ENCODE measurements at regions not wholly inside any gene's neighbourhood (a gene's known extent, or its start where the extent isn't known, plus 50 kb on each side); places are given as distances from the start of the nearest gene placed in this dataset.
"Not testable (repeated sequence)": the region's sequence is repeated elsewhere in the genome, so short reads cannot be mapped to it uniquely, and the experiment has no call there.

DNA sequence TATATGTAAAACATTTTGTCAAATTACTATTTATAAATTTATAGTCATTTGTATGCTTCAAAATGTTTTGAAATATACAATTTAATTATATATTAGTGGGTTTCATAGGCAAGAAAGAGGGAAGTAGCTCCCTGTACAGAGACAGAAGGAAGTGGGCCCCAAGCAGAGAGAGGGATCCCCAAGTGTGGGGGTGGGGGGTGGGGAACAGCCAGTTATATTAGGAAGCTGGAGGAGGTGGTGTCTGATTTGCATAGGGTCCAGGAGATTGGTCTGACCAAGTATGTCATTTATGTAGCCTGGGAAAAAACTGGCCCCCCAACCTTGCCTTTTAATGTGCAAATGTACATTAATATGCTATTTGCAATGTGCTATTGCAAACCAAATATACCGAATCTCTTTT lies 76.5 kb upstream of the ZSWIM2 start:
- ATAC-seq: no peak

DNA sequence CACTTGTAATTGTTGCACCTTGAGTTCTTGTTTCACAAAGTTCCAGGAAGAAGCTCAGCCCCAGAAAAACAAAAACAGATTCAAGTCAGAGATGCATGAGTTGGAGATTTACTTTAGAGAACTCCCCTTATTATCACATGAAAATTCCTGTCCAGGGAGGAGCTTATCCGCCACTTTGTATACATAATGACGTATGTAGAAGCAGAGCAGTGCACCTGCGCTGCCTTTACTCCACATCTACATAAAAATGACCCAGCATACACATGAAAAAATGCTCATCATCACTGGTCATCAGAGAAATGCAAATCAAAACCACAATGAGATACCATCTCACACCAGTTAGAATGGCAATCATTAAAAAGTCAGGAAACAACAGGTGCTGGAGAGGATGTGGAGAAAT lies 73.3 kb upstream of the ZSWIM2 start:
- not testable (repeated sequence) for ATAC-seq

DNA sequence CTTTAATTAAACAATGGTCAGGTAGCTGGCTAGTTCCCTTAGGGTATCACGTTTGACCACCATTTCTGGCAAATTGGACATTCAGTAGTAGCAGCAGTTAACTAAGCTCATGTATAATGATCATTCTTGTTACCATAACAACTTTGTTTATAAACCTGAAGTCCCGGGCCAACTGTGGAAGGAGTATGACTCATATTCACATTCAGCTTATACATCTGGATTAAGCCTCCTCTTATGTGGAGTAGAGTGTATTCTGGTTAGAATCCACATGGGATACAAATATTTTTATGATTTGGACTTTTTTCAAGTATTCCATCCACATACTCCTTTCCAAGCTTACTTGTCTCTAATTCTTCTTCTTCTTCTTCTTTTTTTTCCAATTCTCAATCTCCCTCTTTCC lies 70.3 kb upstream of the ZSWIM2 start:
- ATAC-seq: peak; percentile 77

DNA sequence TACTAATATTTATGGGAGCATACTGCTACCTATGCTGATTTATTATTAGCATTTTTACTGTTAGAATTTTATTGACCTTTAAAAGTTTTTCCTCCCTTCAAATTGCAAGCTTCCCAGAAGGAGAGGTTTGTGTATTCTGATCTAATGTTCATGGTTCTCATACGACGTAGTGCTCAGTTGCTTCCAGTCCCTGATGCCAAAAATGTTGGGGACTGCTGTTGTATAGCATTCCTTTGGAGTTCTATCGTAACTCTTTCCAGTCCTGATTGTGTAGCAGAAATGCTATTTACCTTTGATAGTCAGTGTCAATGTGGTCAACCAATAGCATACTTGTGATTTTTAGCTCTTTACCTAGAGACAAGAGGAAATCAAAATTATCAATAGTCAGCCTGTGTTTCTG lies 69.5 kb upstream of the ZSWIM2 start:
- ATAC-seq: no peak

DNA sequence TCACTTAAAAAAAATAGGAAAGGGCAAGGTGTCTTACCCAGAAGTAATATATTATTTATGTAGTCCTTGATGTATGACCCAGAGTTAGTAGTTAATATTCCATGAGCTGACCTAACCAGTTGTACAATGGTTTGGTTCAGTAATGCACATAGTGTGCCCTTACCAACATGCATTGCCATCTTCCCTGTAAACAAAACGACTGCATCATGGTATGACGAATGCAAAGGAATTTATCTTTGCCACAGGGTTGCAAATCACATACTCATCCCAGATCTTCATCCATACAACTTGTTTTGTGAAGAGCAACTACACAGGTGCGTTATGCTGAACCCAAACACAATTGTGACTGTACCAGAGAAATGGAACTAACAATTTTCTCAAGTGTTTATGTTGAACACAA lies 68.9 kb upstream of the ZSWIM2 start:
- peak; percentile 28 for ATAC-seq

DNA sequence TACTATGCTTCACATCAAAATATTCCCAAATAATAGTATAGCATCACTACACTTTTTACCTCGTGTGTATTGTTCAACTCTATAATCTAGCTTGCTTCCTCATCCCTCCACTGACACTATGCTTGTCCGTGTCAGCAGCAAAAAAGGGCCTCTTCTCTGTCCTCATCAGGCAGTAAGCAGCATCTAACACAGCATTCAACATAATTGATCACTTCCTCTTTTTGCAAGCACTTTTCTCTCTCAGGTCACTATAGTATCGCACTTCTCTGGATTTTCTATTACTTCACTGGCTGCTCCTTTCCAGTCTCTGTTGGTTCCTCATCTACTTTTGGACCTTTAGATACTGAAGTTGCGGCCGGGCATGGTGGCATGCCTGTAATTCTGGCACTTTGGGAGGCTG lies 64.9 kb upstream of the ZSWIM2 start:
- ATAC-seq: no peak

DNA sequence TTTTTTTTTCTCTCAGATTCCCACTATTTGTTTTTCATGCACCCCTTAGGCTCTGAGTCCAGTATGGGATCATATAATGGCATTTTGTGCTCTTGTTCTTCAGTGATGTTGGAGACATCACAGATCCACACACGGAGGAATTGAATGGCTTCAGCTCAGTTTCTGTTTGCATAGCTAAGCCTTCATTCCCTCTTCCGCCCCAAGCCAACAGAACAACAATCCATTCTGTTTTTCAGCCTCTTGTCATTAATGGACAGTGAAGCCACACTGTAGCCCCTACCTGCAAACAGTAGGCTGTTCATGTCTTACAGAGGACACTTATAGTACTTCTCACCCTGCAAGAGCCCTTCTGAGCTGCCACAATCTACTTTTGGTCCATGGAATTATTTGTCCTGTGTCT lies 64.0 kb upstream of the ZSWIM2 start:
- ATAC-seq: no peak

DNA sequence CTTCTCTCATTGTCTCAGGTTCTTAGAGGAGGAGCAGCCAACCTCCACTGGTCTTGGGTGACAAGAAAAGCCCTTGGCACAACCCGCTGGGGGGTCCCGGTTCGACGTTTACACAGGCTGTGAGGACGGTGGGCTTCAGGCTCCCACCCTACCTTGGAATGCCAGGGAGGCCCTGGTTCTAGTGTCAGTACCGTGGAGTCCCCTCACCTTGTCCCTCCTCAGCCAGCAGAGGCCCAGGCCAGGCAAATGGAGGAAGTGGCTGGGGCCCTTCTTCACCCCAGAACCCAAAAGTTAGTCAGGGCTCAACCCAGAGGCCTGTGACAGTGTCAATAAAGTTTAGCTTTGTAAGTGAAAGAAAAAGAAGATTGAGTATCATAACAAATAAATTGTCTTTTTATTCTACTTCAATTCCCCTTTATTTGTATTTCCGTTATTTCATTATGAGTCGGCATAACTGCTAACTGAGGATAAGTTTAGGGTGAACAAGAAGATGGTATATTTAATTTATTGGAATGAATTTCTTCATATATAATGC lies 62.6 kb upstream of the ZSWIM2 start:
- ATAC-seq: no peak

DNA sequence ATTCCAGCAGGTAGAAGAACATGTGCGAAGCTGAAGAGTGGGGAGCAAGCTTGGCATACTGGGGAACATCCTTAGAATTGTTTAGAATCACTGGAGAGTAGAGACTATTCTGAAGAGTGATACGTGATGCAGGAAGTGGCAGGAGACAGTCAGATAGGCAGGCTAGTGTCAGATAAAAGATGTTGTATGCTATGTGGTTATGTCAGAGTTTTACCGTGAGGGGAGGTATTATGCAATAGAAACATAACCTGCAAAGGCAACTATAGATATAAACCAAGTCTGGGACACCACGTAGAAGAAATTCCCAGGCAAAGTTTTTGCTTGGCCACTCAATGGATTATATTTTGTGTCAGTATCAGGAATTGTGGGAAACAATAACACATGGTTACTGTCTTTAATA lies 62.0 kb upstream of the ZSWIM2 start:
- ATAC-seq: no peak

DNA sequence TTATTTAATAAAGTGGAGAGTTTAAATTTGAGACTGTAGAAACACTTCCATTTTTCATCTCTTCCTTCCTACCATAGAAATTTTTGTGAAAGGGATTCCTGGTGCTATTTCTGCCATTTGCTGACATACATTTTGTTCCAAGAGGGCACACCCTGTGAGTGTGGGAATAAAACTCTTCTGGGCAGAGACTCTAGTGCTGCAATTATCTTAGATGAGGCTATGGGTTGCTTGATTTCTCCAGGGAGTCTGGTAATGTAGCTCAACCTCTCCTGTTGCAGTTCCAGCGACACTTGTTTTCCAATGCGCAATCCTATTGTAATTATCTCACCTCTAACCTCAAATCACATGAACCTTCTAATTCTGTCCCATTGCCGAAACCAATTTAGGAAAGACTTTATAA lies 60.1 kb upstream of the ZSWIM2 start:
- ATAC-seq: no peak

DNA sequence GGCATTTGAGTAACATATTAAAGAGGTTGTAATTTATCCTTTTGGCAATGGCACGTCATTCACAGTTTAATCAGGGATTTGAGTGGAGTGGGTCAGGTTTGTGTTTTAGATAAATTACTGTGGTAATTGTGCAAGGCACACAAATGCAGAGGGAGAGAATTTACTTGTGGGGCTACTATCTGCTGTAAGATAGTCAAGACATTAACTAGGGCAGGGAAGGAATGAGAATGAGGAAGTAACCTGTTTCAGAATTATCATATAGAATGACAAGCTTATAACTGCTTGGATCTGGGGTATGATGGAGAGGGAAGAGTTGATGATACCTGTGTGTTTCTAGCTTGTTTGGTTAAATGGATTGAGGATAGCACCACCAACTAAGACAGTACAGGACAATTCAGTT lies 58.9 kb upstream of the ZSWIM2 start:
- no peak for ATAC-seq

DNA sequence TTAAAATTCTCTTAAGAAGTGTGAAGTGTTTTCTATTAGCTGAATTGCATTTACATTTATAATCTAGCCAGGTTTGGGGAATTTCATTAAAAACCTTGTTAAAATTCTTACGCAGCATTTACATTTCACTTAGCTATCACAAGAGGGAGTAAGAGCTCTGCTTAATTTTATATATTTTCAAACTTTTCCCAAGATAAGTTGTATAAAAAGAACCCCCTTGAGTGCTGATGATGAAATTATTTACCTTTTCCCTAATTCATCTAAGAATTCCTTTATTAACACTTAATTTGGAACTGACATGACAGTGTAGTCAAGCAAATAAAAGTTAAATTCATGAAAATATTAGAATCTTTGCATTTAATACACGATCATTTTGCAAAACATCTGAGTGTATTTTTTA lies 54.2 kb upstream of the ZSWIM2 start:
- no peak for ATAC-seq
